IPS-20b (cell line): ENCODE measurements at regions not wholly inside any gene's neighbourhood (a gene's known extent, or its start where the extent isn't known, plus 50 kb on each side); places are given as distances from the start of the nearest gene placed in this dataset.

ENCODE experiments used
- H3K27ac ChIP-seq: one replicate; pipeline ENCODE4 v1.5.1; 2013; ENCODE audit warnings: low read length
- H3K27me3 ChIP-seq: 2 replicates; pipeline ENCODE4 v1.6.1; 2013; ENCODE audit warnings: mild to moderate bottlenecking, low read length, inconsistent platforms; ENCODE audit not compliant: insufficient read depth
- H3K36me3 ChIP-seq: 2 replicates; pipeline ENCODE4 v1.6.1; 2013; ENCODE audit warnings: low read depth, mild to moderate bottlenecking, inconsistent platforms, low read length, moderate library complexity; ENCODE audit not compliant: insufficient read depth
- H3K4me1 ChIP-seq: 2 replicates; pipeline ENCODE4 v1.6.1; 2013; ENCODE audit warnings: mild to moderate bottlenecking, control low read depth, inconsistent platforms, low read length, moderate library complexity; ENCODE audit not compliant: insufficient read depth
- H3K4me3 ChIP-seq: 2 replicates; pipeline ENCODE4 v1.5.1; 2013; ENCODE audit warnings: mild to moderate bottlenecking, low read length, inconsistent platforms
- H3K9ac ChIP-seq: 2 replicates; pipeline ENCODE4 v1.6.1; 2013; ENCODE audit warnings: low read depth, mild to moderate bottlenecking, inconsistent platforms, low read length, moderate library complexity
- H3K9me3 ChIP-seq: 2 replicates; pipeline ENCODE4 v1.6.1; 2013; ENCODE audit warnings: mild to moderate bottlenecking, low read depth, low read length, inconsistent platforms; ENCODE audit not compliant: insufficient read depth

DNA sequence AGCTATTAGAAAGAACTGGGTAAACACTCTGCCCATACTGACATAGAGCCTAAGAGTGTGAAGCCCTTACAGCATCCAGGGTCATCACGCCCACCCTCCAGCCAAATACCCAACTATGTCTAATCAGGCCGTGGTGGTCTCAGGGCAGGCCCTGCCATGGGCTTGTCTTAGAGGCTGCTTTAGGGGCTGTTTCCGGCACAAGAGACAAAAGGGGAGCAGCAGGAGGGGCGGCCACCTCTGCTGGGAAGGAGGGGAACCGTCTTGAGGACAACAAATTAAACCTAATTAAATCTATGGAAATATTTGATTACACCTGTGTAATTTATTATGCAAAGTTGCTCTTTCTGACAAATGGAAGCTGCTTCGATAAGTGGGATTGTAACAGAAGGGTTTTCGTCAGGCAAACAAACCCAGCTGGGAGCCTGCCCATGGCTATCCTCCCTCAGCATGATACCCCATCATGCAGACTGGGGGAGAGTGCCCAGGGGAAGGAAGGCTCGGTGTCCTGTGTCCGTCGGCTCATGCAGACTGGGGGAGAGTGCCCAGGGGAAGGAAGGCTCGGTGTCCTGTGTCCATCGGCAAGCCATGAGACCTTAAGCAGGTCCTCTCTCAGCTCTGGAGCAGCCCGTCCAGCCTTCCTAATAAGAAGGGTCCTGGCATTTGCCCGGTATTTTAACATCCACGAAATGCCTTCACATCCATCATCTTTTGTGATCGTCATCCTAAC is 163.6 kb upstream of the B3GAT1 start:
- Histone ChIP-seq H3K9ac (no peak overlapping the region), H3K4me3 (no peak overlapping the region), H3K27me3 (peaks cover 4% of the 10 kb centered on the region; the same call in 1 of the 2 replicates), H3K4me1 (0 out of 2 replicates have a peak, but pooled peaks cover 3% of the 10 kb centered on the region), H3K9me3 (no peaks in the 10 kb centered on the region), H3K36me3 (no peaks in the 10 kb centered on the region), H3K27ac (no peak overlapping the region)

DNA sequence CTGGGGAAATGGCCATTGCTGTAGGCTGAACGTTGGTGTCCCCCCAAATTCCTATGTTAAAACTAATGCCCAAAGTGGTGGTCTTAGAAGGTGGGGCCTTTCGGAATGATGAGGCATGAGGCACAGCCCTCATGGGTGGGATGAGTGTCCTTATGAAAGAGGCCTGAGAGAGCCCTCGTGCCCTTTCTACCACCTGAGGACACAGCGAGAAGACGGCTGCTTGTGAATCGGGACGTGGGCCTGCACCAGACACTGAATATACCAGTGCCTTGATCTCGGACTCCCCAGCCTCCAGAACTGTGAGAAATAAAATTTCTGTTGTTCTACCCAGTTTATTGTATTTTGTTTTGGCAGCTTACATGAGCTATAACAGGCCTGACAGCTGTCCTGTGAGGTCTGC is 162.9 kb upstream of the B3GAT1 start:
- Histone ChIP-seq H3K36me3 (no peaks in the 10 kb centered on the region), H3K27ac (no peak overlapping the region), H3K9me3 (no peaks in the 10 kb centered on the region), H3K4me3 (no peak overlapping the region), H3K4me1 (0 out of 2 replicates have a peak, but pooled peaks cover 3% of the 10 kb centered on the region), H3K27me3 (peaks cover 4% of the 10 kb centered on the region; the same call in 1 of the 2 replicates), H3K9ac (no peak overlapping the region)

- Histone ChIP-seq H3K9me3 (no peaks in the 10 kb centered on the region), H3K9ac (no peak overlapping the region), H3K36me3 (no peaks in the 10 kb centered on the region), H3K4me1 (0 out of 2 replicates have a peak, but pooled peaks cover 3% of the 10 kb centered on the region), H3K27me3 (peaks cover 4% of the 10 kb centered on the region; the same call in 1 of the 2 replicates), H3K4me3 (no peak overlapping the region), H3K27ac (no peak overlapping the region)
These were observed 162.4 kb upstream of the B3GAT1 start for GRCh38 chr11:134574425-134574824.

GRCh38 chr11:134573857-134574256 is 161.8 kb upstream of the B3GAT1 start:
- H3K4me1 ChIP-seq = 0 out of 2 replicates have a peak, but pooled peaks cover 3% of the 10 kb centered on the region
- no peaks in the 10 kb centered on the region for H3K9me3 ChIP-seq
- no peak overlapping the region for H3K9ac ChIP-seq
- peaks cover 4% of the 10 kb centered on the region; the same call in 1 of the 2 replicates for H3K27me3 ChIP-seq
- H3K27ac ChIP-seq = no peak overlapping the region
- H3K36me3 ChIP-seq = no peaks in the 10 kb centered on the region
- no peak overlapping the region for H3K4me3 ChIP-seq

DNA sequence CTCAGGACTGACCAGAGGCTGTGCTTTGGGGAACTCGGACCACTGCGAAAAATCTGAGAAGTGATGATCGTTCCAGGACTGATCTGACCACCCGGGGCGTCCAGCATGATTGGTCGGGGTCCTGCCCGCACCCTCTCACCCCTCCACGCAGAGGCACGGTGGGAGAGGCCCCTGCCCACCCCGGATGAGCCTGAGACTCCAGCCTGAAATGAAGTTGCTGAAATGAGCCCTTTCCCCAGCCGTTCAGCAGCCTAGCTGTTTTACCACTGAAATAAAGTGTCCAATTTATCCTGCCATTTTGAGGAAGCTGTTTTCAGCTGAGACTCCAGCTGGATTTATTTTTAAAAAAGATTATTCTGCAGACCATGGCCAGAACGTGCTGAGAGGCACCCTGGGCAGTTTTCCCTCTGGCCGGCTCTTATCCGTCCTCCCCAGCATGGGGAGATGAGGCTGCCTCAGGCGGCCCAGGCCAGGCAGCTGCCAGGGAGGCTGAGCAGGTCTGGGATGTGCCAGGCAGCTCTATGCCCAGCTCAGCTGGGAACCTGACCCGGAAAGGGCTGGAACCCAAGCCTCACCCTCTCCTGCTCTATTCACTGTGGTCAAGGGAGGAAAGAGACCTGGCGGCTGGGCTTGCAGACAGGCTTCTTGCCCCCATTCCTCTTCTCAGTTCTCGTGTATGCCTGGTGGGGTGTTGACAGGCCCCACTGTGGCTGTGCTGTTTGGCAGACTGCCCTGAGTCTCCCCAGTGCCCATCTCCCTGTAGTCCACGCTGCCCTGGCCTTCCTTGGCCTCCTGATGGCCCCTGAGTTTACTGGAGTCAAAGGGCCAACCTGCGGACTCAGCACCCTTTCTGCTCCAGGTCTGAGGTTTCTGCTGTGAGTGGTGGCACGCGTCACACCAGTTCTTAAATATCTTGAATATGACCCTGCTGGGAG is 161.0 kb upstream of the B3GAT1 start:
- H3K27ac ChIP-seq = no peak overlapping the region
- 0 out of 2 replicates have a peak, but pooled peaks cover 3% of the 10 kb centered on the region for H3K4me1 ChIP-seq
- H3K4me3 ChIP-seq = no peak overlapping the region
- H3K9ac ChIP-seq = no peak overlapping the region
- peaks cover 4% of the 10 kb centered on the region; the same call in 1 of the 2 replicates for H3K27me3 ChIP-seq
- H3K36me3 ChIP-seq = no peaks in the 10 kb centered on the region
- no peaks in the 10 kb centered on the region for H3K9me3 ChIP-seq

GRCh38 chr11:134571301-134571700 is 159.3 kb upstream of the B3GAT1 start:
- Histone ChIP-seq H3K9me3 (no peaks in the 10 kb centered on the region), H3K4me1 (0 out of 2 replicates have a peak, but pooled peaks cover 3% of the 10 kb centered on the region), H3K36me3 (no peaks in the 10 kb centered on the region), H3K27me3 (peaks cover 4% of the 10 kb centered on the region; the same call in 1 of the 2 replicates), H3K27ac (no peak overlapping the region), H3K9ac (no peak overlapping the region), H3K4me3 (no peak overlapping the region)

- Histone ChIP-seq H3K9ac (no peak overlapping the region), H3K36me3 (no peaks in the 10 kb centered on the region), H3K9me3 (no peaks in the 10 kb centered on the region), H3K4me3 (no peak overlapping the region), H3K27me3 (no peaks in the 10 kb centered on the region), H3K27ac (no peak overlapping the region), H3K4me1 (0 out of 2 replicates have a peak, but pooled peaks cover 3% of the 10 kb centered on the region)
These were observed 157.2 kb upstream of the B3GAT1 start for GRCh38 chr11:134569195-134569594.

GRCh38 chr11:134566311-134566710 is 154.3 kb upstream of the B3GAT1 start:
- H3K36me3 ChIP-seq = no peaks in the 10 kb centered on the region
- H3K27me3 ChIP-seq = no peaks in the 10 kb centered on the region
- no peak overlapping the region for H3K4me3 ChIP-seq
- H3K27ac ChIP-seq = no peak overlapping the region
- H3K9ac ChIP-seq = no peak overlapping the region
- H3K9me3 ChIP-seq = no peaks in the 10 kb centered on the region
- H3K4me1 ChIP-seq = 0 out of 2 replicates have a peak, but pooled peaks cover 3% of the 10 kb centered on the region

DNA sequence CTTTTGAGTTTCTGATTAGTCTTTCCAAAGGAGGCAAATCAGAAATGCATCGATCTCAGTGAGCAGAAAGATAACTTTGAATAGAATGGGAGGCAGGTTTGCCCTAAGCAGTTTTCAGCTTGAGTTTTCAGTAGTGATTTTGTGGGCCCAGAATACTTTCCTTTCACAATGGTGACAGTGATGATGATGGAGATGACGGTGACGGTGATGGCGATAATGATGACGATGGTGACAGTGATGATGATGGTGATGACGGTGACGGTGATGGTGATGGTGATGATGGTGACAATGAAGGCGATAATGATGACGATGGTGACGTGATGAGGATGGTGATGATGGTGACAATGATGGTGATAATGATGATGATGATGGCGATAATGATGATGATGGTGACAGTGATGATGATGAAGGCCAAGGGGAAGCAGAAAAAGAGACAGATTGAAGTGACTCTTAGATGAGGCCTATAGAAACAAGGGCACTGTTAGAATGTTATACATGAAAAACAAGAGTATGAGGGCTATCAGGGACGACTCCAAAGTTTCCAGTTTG is 153.4 kb upstream of the B3GAT1 start:
- no peaks in the 10 kb centered on the region for H3K27me3 ChIP-seq

GRCh38 chr11:134564472-134565200 is 152.6 kb upstream of the B3GAT1 start:
- H3K27me3 ChIP-seq = no peaks in the 10 kb centered on the region
- H3K4me3 ChIP-seq = no peak overlapping the region
- H3K9ac ChIP-seq = no peak overlapping the region
- no peaks in the 10 kb centered on the region; the same call in 1 of the 2 replicates for H3K4me1 ChIP-seq
- H3K9me3 ChIP-seq = no peaks in the 10 kb centered on the region
- H3K36me3 ChIP-seq = no peaks in the 10 kb centered on the region
- no peak overlapping the region for H3K27ac ChIP-seq

More for the DNA sequence above, 153.4 kb upstream of the B3GAT1 start:
- H3K4me1 ChIP-seq = no peaks in the 10 kb centered on the region; the same call in 1 of the 2 replicates
- H3K9ac ChIP-seq = no peak overlapping the region
- no peak overlapping the region for H3K4me3 ChIP-seq
- no peak overlapping the region for H3K27ac ChIP-seq
- no peaks in the 10 kb centered on the region for H3K9me3 ChIP-seq
- H3K36me3 ChIP-seq = no peaks in the 10 kb centered on the region
